ENCODE measurements at regions not wholly inside any gene's neighbourhood (a gene's known extent, or its start where the extent isn't known, plus 50 kb on each side); places are given as distances from the start of the nearest gene placed in this dataset.

GRCh38 chr13:90315061-90315460 lies 1032.4 kb upstream of the MIR17HG start:
- no peak for TF ChIP-seq CTCF (IDR thresholded peaks at IDR 0.05; ENCODE audit: low read depth, low read length, poor library complexity, severe bottlenecking)
- TF ChIP-seq EZH2phosphoT487 (IDR thresholded peaks at IDR 0.05; ENCODE audit: borderline replicate concordance, low read length), result no peak
